ENCODE measurements at regions not wholly inside any gene's neighbourhood (a gene's known extent, or its start where the extent isn't known, plus 50 kb on each side); places are given as distances from the start of the nearest gene placed in this dataset.

GRCh38 chr2:204046145-204046544 is 109.6 kb downstream of the ICOS start:
- DNase-seq, result no peak

- no peak for DNase-seq
Measured at GRCh38 chr2:204049635-204050034, 113.1 kb downstream of the ICOS start.

- DNase-seq, result no peak
Measured at GRCh38 chr2:204050681-204051080, 114.1 kb downstream of the ICOS start.

DNA sequence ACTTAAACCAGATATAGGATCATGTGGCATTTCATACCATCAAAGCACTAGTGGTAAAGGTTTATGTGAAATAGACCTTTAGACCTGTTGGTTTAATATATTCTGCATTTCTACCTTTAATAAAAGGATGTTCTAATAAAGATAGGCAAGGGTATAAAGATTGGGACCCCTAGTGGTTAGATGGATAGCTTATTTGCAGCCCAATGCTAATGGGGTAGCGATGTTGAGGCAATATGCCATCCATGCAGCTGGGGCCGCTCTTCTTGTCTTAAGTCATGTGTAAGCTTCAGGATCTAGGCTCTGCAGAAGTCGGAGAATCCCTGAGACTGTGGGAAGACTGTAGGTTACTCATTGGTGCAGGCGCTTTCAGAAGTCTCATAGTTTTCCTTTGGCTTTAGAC is 114.9 kb downstream of the ICOS start:
- DNase-seq, result no peak

GRCh38 chr2:204051984-204052556 is 115.5 kb downstream of the ICOS start:
- no peak for DNase-seq

GRCh38 chr2:204059016-204059415 is 122.5 kb downstream of the ICOS start:
- no peak for DNase-seq

DNA sequence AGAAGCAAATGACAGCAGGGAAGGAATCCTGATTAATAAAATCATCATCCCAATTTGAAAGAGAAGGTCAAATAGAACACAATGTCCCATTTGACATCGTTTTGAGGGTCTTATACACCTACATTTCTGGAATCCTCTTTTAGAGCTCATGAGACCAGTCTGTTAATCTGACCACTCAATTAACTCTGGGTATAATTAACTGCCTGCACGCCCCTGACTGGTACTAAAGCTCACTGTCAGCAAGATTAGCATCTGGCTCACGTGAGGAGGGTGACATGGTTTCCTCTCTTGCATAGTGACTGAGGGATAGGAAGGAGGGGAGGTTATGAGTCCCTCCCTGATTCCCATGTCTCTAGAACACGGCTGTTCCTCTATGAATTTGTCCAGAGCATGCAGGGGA is 124.3 kb downstream of the ICOS start:
- DNase-seq, result no peak

GRCh38 chr2:204061241-204061640 is 124.7 kb downstream of the ICOS start:
- peak in 2 of 56 donors; percentile 2 to 5 for DNase-seq

DNA sequence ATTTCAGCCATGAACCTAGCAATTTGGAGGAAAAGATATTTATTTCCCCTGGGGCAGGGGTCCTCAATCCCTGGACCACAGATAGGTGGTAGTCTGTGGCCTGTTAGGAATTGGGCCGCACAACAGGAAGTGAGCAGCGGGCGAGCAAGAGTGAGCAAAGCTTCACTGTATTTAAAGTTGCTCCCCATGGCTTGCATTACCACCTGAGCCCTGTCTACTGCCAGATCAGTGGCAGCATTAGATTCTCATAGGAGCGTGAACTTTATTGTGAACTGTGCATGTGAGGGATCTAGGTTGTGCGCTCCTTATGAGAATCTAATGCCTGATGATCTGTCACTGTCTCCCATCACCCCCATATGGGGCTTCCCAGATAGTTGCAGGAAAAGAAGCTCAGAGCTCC is 127.6 kb downstream of the ICOS start:
- DNase-seq, result no peak

DNA sequence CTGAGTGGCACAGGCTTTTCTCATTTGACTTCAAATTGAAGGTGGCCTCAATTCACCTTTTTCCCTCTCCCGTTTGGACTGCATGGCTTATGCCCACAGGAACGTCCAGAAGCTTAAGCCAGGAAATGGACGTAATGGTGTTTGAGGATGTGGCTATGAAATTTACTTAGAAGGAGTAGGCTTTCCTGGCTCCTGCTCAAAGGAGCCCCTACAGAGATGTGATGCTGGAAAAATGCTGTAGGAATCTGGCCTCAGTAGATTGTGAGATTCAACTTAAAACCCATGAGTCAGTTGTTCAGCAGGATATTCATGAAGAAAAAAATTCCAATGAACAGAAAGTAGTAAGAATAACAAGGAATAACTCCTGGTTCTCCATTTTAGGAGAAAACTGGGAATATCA is 129.0 kb downstream of the ICOS start:
- no peak for DNase-seq

DNA sequence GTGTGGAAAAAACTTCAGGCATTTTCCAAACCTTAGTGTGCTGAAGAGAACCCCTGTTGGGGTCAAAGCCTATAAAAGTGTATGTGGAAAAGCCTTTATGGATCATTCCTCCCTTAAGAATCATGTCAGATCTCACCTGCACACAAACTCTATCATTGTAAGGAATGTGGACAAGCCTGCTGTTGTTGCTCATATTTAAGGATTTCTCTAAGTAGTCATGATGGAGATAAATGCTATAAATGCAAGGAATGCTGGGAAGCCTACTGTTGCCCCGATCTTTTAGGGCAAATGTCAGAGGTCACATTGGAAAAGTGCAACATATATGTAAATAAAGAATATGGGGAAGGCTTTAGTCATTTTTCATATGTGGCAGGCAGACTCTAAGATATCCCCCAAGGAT is 129.5 kb downstream of the ICOS start:
- DNase-seq, result no peak

- DNase-seq, result no peak
Measured at GRCh38 chr2:204069804-204070203, 133.2 kb downstream of the ICOS start.

GRCh38 chr2:204072443-204073324 is 136.1 kb downstream of the ICOS start:
- peak in 17 of 56 donors; percentile 0 to 31 (median 2) for DNase-seq

DNA sequence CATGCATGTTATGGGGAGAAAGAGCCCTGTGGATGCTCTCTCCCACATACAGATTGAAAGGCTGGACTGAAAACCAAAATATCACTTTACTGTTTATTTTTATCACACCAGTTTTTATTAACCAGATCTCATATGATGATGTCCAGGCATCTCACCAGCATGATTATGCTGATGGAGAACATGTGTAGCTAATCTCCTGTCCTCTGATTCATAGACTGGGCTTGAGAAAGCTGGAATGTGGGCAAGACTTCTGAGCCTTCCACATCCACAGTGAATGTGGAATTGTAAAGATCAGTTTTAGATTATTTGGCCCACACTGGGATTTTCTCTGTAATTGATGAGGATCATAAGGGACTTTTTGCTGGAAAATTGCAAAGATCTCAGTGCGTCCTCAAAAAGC is 137.9 kb downstream of the ICOS start:
- no peak for DNase-seq

- no peak for DNase-seq
Measured at GRCh38 chr2:204078003-204078698, 141.6 kb downstream of the ICOS start.

GRCh38 chr2:204081487-204082425 is 145.2 kb downstream of the ICOS start:
- no peak for DNase-seq

DNA sequence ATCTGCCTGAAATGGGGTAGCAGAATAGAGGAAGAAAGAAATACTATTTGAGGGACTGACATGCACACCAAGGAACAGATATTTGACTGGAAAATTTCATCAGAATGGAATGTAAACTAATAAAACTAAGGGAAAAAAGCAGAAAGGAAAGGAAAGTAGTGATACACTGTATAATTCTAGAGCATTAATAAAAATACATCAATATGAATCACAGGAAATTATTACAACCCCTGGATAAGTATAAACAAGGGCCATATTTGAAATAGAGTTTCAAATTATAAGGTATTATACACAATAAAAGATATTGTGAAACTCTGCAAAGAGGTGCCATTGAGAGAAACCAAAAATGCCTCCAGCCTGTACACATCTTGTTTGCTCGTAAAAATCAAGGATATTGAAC is 149.6 kb downstream of the ICOS start:
- DNase-seq, result no peak

DNA sequence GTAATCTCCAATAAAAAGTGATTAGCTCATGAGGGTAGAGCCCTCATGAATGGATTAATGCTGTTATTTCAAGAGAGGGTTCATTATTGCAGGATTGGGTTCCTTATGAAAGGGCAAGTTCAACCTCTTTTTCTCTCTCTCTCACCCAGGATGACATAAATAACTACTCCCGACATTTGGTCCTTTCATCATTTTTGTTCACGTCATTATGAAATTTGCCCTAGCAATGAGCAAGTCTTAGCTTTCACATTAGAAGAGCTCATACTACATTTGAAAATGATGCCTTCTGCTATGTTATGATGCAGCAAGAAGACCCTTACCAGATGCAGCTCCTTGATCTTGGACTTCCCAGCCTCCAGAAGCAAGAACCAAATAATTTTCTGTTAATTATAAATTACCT is 152.5 kb downstream of the ICOS start:
- DNase-seq, result no peak

GRCh38 chr2:204089574-204089973 is 153.0 kb downstream of the ICOS start:
- no peak for DNase-seq

GRCh38 chr2:204090021-204090420 is 153.5 kb downstream of the ICOS start:
- DNase-seq, result no peak

DNA sequence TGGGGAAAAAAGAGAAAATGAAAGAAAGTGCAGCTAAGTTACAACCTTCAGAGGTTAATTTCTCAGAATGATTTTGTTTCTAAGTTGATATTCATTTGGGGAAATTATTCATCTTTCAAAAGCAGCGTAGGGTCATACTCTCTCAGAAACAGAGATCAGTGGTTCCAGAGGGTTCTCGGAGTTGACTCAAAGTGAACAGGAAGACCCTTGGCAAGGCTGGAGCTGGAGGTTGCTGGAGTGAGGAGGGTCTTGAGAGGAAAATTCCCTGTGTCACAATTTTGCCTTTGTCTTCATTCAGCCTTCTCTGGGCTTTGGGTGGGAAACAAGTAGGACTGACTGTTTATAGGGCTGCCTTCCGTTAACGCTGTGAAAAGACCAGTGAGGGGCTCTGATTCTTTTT is 168.2 kb downstream of the ICOS start:
- DNase-seq, result no peak

All from nucleus accumbens (tissue), 56 donors.